ENCODE measurements at regions not wholly inside any gene's neighbourhood (a gene's known extent, or its start where the extent isn't known, plus 50 kb on each side); places are given as distances from the start of the nearest gene placed in this dataset.
A peak's percentile ranks its signal among the peaks of the same experiment; 100 is the strongest.

DNA sequence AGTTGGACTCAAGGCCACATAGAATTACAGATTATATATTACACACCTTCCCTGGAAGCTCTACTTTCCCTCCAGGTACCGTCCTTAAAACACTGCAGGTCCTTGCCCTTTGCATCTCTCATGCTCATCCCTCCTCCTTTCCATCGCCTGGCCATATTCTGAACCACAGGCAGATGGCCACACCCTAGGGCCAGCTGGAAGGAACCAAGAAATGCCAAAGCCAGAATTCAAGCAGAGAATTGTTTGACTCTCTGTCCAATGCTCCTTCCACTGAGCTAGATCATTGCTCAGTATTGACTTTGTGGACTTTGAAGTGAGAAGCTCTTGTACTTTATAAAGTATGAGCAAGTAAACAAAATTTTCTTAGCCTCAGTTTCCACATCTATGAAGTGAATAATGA is 170.3 kb upstream of the SLC24A5 start:
- DNase-seq, result no peak

DNA sequence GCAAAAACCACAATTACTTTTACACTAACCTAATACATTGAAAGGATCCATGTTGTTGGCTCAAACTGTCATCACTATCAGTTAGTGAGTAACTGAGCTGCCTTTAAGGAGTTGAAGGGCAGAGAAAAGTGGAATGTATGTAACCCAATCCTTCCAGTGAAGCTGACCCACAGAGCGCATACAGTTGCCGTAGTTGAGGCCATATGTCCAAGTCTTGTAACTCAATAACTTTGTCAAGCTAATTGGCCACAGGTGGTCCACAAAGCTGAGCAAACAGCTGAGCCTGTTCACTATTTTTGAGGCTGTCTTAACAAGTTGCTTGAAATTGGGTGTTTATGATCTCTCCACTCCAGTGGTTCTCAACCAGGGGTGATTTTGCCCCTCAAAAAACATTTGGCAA is 169.0 kb upstream of the SLC24A5 start:
- DNase-seq, result no peak

- DNase-seq, result no peak
Measured at GRCh38 chr15:47954196-47954595, 166.6 kb upstream of the SLC24A5 start.

GRCh38 chr15:47955021-47955420 is 165.8 kb upstream of the SLC24A5 start:
- DNase-seq, result no peak

DNA sequence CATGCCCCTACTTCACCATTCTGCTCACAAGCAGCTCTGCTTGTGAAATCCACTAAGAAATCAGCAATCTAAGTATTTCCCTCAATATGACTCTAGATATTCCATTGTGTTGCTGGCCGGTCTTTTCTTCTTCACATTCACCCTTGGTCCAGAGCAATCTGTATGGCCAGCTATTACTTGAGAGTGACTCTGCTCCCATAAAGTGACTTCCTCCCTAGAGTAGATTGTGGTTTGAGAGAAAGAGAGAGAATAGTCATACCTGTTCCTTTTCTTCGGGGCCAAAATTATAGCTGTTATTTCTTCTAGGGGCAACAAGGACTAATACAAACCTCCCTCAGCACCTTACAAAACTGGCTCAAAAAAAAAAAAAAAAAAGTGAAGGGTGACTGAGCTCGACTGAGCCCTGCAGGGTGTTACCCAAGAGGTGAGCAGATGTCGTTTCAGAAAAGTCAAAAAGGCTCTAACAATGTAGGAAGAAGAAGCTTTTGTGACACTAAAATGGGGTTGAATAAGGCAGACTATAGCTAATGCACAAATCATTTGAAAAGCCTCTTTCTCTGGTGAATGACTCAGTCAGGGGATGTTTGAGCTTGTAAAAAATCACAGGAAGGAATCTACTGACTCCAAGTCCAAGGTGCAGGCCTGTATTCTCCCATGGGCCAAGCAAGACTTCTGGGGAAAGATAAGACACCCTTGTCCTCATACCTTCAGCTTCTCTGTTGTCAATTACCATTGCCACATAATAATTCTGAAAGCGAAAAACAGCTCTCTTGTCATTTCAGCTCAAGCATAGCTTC is 161.0 kb upstream of the SLC24A5 start:
- no peak for DNase-seq

DNA sequence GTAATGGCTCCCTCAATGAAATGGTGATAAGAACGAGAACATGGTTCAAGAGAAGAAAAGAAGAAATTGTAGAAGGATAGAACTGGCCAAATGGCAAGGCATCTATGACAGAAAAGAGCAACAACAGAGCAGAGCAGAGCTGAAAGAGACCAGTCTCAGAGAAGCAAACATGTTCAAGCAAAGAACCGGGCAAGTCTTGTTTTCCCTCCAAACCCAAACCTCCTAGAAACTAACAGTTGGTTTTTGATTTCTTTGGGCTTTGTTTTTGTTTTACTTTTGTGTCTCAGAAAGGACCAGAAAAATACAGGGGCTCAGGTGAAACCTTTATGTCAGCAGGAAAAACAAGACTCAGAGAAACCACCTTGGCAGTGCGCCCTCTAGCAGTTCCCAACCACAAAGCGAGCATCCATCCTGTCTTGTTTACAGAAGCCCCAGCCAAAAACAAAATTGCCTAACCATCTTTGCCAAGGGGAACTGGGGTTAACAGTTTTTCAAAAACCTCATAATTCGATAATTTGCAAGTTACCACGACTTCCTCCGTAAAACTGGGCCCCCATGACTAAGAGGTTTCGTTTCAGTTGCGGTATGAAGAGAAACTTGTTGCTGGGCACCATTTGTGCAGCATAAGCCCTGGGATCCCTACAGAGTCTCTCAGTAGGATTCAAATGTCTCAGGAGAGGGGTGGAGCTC is 159.2 kb upstream of the SLC24A5 start:
- no peak for DNase-seq

GRCh38 chr15:47963265-47963664 is 157.5 kb upstream of the SLC24A5 start:
- no peak for DNase-seq

GRCh38 chr15:47964229-47964628 is 156.6 kb upstream of the SLC24A5 start:
- no peak for DNase-seq

DNA sequence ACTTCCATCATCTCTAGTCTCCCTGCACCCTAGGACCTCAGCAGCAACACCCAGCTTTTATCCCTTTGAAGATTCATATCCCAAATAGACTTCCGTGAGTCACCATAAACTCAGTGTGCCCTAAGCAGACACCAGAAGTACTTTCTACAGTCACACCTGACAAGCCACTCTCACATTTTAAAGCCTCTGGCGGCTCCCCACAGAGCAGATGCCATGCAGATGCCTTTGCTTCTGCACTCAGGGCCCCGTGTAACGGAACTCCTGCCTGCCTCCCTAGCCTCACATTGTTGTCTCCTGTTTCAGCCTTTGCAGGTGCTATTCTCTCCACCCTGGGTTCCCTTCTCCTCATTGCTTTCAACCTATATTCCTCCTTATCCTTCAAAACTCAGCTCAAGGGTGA is 155.5 kb upstream of the SLC24A5 start:
- no peak for DNase-seq

GRCh38 chr15:47968593-47968992 is 152.2 kb upstream of the SLC24A5 start:
- no peak for DNase-seq

DNA sequence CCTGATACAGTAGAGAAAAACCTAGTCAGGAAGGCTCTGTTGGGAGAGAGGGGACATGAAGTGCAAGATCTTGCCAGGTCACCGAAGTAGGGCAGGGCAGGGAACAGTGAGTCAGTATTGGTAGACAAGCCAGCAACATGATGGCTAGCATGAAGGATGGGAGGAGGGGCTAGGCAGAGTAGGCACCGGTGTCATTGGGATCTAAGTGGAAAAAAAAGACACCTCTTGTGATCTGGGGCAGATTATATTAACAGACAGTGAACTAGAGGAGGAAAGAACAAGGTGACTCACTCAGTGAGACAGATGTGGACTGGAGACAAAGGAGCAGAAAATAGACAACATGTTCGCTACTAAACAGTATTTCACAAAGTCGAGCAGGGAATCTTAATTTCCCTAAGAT is 149.2 kb upstream of the SLC24A5 start:
- DNase-seq, result no peak

GRCh38 chr15:47972738-47973137 is 148.1 kb upstream of the SLC24A5 start:
- DNase-seq, result no peak

DNA sequence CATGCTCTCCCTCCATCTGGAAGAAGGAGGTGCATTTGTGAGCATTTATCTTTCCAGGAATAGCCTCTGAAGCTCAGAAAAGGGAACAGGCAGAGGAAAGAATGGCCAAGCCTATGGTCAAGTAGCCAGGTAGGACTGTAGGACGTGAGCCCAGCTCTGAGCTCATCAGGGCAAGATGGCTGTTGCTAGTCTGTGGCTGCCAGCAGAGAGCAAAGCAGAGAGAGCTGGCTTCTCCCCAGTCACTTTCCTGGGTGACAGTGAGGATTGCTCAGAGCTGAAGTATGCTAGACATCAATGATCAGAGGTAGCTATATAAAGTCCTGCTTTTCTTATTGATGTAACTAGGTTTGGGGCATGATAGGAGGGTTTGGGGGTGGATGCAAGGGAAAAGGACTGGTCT is 146.1 kb upstream of the SLC24A5 start:
- no peak for DNase-seq

GRCh38 chr15:47975427-47975826 is 145.4 kb upstream of the SLC24A5 start:
- no peak for DNase-seq

DNA sequence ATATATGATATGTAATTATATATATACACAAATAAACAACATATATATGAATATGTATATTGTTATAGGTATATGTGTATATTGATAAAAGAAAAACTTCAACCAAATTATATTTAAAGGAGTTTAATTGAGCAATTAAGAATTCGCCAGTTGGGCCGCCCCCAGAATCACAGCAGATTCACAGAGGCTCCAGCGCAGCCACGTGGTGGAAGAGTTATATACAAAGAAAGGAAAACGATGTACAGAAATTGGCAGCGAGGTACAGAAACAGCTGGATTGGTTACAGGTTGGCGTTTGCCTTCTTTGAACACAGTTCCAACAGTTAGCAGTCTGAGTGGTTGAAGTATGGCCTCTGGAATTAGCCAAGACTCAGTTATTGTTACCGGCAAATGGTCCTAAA is 137.3 kb upstream of the SLC24A5 start:
- no peak for DNase-seq

DNA sequence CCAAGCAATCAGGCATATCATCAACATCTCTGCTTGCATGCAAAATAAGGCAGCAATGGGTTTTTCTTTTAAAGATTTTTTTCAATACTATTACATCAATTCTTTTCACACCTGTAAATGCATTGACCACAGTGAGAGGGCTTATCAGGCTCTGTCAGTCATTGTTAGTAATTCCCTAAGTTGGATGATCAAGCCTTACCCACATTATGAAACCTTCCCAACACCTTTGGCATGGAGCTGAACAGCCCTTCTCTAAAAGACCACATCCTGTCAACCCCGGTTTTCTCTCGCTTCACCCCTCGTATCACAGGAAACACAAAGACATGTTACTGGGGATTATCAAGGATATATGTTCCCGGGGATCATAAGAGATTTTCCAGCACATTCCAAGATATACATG is 135.2 kb upstream of the SLC24A5 start:
- no peak for DNase-seq

- DNase-seq, result no peak
Measured at GRCh38 chr15:47987461-47987860, 133.3 kb upstream of the SLC24A5 start.

- DNase-seq, result peak; percentile 22
Measured at GRCh38 chr15:47987908-47988532, 132.8 kb upstream of the SLC24A5 start.

DNA sequence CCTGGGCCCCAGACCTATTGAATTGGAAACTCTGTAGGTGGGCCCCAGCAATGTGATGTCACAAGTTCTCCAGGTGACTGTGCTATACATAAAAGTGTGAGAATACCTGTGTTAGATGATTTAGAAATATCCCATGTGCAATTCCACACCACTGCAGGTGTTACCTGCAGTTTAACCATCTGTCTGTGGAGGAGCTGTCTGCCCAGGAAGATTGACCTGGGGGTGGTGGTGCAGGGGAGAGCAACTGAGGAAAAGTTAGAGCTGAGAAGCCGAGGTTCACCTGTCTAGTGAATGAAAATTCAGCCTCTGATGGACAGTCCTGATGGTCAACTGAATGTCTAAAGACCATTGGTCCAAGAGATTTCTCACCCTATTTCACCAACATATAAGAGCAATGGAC is 132.2 kb upstream of the SLC24A5 start:
- no peak for DNase-seq

GRCh38 chr15:47990821-47991220 is 130.0 kb upstream of the SLC24A5 start:
- DNase-seq, result no peak

GRCh38 chr15:47991357-47991756 is 129.4 kb upstream of the SLC24A5 start:
- DNase-seq, result no peak

DNA sequence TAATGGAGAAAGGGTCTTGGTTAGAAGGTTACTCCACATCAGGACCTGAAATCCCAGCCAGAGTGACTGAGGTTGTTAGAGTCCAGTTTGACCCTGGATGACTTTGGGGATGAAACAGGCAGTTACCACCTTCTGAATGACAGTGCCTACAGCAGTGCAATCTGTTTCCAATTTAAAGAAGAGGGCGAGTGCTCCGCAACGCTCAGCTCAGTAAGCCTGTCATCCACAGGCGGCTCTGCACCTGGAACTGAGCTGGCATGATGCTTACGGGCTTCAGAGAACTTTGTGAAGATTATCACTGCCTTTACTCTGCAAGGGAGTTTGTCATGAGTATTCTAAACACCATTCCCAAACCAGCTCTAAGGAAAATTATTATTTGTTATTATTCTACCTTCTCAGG is 127.7 kb upstream of the SLC24A5 start:
- DNase-seq, result no peak

DNA sequence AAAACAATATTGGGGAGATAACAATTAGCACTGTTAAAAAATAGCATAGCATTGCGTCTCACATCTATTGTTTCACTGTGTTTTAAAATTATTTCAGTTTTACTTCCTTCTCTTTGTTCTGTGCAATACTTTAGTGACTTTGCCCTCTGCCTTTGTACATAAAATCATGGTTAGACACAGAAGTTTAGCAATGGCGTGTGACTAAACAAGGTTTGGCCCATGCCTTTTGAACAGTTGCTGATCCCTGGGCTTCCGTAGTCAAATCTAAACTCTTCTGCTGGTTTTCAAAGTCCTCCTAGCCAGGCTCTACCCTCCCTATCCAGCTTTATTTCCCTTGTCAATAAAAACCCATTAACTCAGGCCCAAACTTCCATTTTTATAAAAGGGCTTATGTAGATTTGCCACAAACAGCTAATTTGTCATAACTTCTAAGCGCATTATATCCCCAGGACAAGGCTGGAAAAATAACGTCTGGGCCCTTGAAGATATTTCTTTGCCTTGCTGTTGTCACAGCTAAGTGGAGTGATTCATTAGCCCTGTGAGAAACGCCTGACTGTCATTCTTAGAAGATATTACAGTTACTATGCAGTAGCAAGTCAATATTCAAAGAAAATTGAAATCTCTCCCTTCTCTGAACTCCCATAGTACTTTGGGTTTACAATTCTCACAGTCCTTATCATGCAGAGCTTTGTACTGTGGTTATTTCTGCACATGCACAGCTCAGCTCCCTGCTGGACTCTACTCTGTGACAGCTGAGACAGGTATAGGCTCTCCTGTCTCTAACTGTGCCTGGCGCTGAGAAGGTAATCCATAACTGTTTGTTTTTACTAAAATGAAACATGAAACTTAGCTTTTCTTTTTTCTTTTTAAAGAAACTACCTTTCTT is 123.4 kb upstream of the SLC24A5 start:
- no peak for DNase-seq
